Fibroblast of pulmonary artery (primary cell): ENCODE measurements at regions not wholly inside any gene's neighbourhood (a gene's known extent, or its start where the extent isn't known, plus 50 kb on each side); places are given as distances from the start of the nearest gene placed in this dataset.
A peak's percentile ranks its signal among the peaks of the same experiment; 100 is the strongest.

Experiments used
- DNase-seq: peaks from one replicate; pipeline ENCODE4 v3.0.0-alpha.2; 2010; ENCODE audit warnings: low read depth
- H3K4me3 ChIP-seq: replicated peaks from 2 replicates; pipeline ENCODE4 v1.5.1; 2011; ENCODE audit warnings: low read depth, mild to moderate bottlenecking, control low read depth, low read length, moderate library complexity
- TF ChIP-seq, protein P1 (sequence below): IDR thresholded peaks from 2 replicates; pipeline ENCODE4 v1.5.1; 2011; ENCODE audit warnings: mild to moderate bottlenecking, control low read depth, low read length, inconsistent platforms; ENCODE audit errors: missing control alignments

DNA sequence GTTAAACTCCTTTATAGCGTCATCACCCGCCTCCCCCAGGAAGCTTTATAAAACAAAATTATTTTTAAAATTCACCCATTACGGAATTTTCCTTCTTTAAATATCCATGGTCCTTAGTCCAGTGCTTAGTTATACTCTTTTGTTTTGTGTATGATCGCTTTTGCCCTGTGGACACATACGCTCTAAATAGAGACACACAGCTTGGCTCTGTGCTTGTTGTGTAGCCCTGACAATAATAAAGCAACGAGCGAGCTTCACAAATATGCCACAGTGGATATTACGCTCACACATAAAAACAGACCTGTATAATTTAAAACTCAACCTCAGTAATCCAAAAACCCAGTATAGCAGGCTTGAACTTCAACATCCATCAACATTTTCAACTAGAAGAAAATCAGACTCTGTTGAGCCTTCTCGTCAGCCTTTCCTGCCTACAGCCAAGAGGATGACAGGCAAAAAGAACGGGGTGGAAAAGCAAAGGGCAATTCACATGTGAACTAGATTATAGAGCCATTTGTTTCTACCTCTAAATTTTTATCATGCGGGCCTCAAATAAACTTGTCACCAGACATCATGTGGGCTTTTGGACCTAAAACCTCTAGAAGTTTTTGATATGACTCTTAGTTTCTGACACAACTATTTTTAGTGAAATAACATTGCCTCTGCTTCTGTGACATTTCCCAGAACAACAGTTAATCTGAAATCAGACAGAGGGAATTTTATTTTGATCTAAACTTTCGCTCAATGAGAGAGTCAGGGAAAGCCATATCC, 89.6 kb upstream of the THBS1 start:
- H3K4me3 ChIP-seq, result no peak overlapping the region
- TF ChIP-seq, protein P1, sequence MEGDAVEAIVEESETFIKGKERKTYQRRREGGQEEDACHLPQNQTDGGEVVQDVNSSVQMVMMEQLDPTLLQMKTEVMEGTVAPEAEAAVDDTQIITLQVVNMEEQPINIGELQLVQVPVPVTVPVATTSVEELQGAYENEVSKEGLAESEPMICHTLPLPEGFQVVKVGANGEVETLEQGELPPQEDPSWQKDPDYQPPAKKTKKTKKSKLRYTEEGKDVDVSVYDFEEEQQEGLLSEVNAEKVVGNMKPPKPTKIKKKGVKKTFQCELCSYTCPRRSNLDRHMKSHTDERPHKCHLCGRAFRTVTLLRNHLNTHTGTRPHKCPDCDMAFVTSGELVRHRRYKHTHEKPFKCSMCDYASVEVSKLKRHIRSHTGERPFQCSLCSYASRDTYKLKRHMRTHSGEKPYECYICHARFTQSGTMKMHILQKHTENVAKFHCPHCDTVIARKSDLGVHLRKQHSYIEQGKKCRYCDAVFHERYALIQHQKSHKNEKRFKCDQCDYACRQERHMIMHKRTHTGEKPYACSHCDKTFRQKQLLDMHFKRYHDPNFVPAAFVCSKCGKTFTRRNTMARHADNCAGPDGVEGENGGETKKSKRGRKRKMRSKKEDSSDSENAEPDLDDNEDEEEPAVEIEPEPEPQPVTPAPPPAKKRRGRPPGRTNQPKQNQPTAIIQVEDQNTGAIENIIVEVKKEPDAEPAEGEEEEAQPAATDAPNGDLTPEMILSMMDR, result no peak
- DNase-seq, result no peak

DNA sequence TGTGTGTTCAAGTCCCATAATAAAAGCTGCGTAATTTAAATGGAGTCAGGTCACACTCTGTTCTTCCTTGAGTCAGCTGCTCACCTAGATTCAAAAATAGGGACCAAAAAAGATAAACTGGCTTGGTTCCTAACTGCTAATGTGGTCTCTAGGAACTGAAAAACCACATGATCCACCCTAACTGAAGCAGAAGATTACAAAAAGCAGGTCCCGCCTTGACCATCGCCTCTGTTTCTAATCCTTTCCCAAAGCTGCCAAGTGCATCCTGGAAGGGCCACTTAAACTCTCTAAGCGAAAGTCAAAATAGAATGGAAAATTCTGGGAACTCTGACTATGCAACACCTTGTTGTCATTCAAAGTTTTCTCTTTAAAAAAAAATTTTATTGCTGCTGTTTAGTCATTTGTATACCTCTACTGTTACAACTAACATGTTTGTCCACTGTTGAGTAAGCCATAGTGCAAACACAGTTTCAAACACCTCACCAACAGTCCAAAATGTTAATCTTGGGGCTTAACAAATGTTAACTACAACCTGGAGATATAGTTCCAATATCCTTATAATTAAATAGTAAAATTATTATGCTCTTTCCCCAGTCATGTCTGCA, 88.9 kb upstream of the THBS1 start:
- TF ChIP-seq, protein P1, result no peak
- no peak for DNase-seq
- H3K4me3 ChIP-seq, result no peak overlapping the region

DNA sequence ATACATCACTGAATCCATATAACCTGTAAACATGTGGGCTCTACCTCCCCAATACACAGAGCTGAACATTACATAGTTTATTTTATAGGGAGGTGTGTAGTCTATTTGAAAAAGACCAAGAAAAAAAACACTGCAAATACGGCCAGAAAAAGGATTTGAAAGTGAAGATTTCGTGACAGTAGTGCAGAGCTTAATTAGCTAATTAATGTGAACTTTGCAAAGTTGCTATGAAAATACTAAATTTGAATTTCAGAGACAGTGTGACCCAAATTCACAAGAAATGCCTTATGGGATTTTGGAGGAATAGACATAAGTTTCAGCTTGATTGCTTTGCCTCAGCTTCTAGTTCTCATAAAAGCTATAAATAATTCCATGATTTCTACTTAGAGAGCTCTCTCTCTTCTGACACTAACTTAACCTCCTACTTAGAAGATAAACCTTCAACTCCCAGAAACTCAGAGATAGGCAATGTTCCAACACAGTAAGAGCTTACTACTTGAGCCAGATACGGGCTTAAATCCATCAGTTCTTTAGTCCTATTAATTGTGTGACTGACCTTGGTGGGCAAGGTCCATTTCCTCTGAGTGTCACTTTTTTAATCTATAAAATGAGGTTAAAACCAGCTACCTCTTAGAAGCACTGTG, 87.3 kb upstream of the THBS1 start:
- DNase-seq, result no peak
- TF ChIP-seq, protein P1, result no peak
- H3K4me3 ChIP-seq, result no peak overlapping the region

DNA sequence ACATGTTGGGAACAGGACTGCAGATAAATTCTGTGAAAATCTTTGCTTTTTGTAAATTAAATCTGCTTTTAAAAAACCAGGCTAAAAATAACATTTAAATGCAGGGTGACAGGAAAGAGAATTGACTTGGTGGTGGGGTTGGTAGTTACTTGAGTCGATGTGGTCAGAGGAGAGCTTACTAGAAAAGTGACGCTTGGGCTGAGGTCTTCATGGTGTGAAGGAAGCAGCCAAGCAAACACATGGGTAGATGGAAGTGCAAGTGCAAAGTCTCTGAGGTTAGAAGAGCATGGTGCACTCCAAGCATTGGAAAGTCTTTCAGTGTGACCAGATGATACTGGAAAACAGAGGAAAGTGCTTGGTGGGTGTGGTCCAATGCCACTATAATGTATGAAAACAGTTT, 86.4 kb upstream of the THBS1 start:
- no peak for DNase-seq
- TF ChIP-seq, protein P1, result no peak
- no peak overlapping the region for H3K4me3 ChIP-seq

DNA sequence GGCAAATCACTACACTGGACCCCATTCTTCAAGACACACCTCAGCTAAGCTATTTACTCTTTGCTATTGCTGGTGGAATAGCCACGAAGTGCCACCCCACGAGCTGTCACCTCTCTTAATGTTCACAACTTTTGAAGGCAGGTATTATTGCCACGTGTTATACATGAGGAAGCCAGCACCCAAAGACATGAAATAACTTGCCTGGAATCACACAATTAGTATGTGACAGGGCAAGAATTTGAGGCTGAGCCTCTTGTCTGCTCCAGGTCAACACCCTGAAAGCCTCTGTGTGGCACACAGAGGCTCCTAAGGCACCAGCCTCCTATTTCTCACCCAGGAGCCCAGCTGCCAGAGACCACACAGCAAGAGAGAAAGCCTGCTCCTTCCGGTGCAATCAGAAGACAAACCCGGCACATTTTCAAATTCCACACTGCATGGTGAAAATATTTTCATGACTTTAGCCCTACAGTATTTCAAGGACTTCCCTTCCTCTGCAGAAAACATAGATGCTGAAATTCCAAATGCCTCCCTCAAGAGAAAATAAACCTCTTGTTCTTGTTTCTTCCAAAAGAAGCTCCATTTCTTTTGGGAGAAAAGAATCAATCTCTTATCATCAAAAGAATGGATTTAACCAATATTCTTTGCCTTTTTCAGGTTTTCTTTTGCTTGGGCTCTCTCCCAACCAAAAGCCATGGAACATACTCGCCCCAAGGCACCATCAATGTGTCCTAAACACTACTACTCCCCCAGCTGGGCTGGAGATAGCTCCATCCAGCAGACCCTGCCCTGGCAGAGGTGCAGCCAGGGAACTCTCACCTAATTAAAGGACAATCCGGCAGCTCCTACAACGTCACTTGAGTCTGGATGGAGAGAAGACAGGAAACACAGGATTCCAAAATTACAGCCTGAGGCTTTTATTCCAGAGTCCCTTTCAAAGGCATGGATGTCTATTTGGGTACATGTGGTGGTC, 84.7 kb upstream of the THBS1 start:
- peak; percentile 50 for DNase-seq
- TF ChIP-seq, protein P1, result no peak
- no peak overlapping the region for H3K4me3 ChIP-seq

DNA sequence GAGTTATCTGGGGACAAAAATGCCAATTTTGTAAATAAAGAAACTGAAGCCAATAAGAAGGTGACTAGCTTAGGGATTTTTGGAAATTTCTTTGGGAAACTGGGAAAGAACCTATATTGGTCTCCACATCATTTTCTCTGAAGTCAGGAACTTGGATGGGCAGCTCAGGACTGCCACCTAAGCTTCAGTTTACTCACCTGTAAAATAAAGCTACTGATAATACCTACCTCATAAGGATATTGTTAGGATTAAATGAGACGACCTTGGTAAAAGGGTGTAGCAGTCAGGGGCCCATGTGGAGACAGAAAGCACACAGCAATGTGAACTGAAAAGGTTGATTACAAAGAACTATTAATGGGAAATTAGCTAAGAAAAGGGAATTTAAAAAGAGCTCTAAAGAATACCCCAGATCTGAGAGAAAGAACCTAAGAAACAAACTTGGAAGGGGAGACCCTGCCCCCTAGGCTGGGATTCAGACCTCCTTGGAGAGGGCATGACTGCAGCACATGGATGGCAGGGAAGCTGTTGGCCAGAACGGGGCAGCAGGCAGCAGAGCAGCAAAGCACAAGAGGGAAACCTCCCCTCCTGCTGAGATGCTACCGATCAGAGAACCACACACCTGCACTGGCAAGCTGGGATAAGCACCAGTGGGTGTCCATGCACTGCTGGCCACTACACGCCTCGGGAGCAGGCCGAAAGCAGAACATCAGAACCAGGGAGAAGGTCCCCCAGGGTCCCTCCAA, 83.7 kb upstream of the THBS1 start:
- H3K4me3 ChIP-seq, result no peak overlapping the region
- DNase-seq, result no peak
- TF ChIP-seq, protein P1, result no peak
